ENCODE measurements at regions not wholly inside any gene's neighbourhood (a gene's known extent, or its start where the extent isn't known, plus 50 kb on each side); places are given as distances from the start of the nearest gene placed in this dataset.

GRCh38 chr10:88158526-88159122, 295.2 kb downstream of the PTEN start:
- TF ChIP-seq CTCF (IDR thresholded peaks at IDR 0.05): no peak

- no peak for TF ChIP-seq CTCF (IDR thresholded peaks at IDR 0.05)
Observed at GRCh38 chr10:88159127-88159829, 295.9 kb downstream of the PTEN start.

- TF ChIP-seq CTCF (IDR thresholded peaks at IDR 0.05): no peak
Observed at GRCh38 chr10:88161070-88161469, 297.6 kb downstream of the PTEN start.

GRCh38 chr10:88161756-88162155, 298.3 kb downstream of the PTEN start:
- no peak for TF ChIP-seq CTCF (IDR thresholded peaks at IDR 0.05)

GRCh38 chr10:88162852-88163251, 299.4 kb downstream of the PTEN start:
- TF ChIP-seq CTCF (IDR thresholded peaks at IDR 0.05): no peak

GRCh38 chr10:88163572-88163971, 300.1 kb downstream of the PTEN start:
- TF ChIP-seq CTCF (IDR thresholded peaks at IDR 0.05): no peak

- TF ChIP-seq CTCF (IDR thresholded peaks at IDR 0.05): no peak
Observed at GRCh38 chr10:88164471-88164870, 301.0 kb downstream of the PTEN start.
